ENCODE measurements at regions not wholly inside any gene's neighbourhood (a gene's known extent, or its start where the extent isn't known, plus 50 kb on each side); places are given as distances from the start of the nearest gene placed in this dataset.

DNA sequence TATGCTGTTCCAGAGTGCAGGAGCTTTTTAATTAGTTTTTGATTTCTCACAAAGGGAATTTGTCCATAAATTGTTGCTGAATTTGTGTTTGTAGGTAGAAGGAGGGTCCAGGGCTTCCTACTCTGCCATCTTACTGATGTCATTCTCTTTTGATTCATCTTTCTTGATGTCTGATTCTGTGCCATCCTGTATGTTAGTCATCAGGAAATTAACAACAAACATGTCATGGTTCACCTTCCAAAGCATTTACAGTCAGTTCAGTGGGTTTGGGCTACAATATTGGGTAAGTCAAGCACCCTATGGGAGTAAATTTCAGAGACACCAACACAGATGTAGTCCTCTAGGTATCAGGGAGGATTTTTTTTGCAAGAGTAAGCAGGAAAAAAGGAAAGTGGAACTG is 135.2 kb upstream of the SLC38A2 start:
- Histone ChIP-seq H3K4me3 (ENCODE audit: insufficient read depth, low read depth, low read length) (no peak overlapping the region), H3K27me3 (ENCODE audit: control insufficient read depth, insufficient read depth, low read length) (no peaks in the 10 kb centered on the region), H3K36me3 (replicated peaks; ENCODE audit: control insufficient read depth, insufficient read depth, low read length) (no peaks in the 10 kb centered on the region)
- no peak for DNase-seq

DNA sequence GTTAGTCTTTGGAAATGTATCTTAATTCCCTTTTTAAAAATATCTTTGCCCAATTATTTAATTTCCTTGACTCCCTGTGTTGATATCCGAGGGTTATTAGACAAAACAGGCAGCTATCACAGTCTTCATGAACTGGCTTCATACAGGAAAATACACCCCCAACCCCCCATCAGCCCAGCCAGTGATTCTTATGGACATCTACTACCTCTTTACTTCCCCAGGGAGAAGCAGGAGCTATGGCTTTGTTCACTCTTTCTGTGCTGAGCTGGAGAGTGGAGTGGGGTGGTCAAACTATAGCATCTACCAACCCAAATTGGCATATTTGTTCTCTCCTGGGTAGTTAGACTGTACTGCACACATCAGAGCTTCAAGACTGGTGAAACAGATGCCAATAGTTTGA is 134.4 kb upstream of the SLC38A2 start:
- H3K36me3 ChIP-seq (replicated peaks; ENCODE audit: control insufficient read depth, insufficient read depth, low read length): no peaks in the 10 kb centered on the region
- H3K4me3 ChIP-seq (ENCODE audit: insufficient read depth, low read depth, low read length): no peak overlapping the region
- no peak for DNase-seq

DNA sequence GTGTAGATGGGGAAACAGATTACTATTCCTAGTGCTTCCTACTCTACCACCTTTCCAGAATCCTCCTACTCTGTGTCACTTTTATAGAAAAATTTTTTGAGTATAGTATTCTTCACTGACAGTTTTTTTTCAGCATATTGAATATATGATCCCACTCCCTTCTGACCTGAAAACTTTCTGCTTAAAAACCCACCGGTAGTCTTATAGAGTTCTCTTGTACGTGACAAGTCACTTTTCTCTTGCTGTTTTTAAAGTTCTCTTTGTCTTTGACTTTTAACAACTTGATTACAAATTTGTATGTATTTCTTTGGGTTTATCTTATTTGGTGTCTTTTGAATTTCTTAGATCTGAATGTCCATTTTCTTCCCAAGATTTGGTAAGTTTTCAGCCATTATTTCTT is 133.6 kb upstream of the SLC38A2 start:
- Histone ChIP-seq H3K36me3 (replicated peaks; ENCODE audit: control insufficient read depth, insufficient read depth, low read length) (no peaks in the 10 kb centered on the region), H3K4me3 (ENCODE audit: insufficient read depth, low read depth, low read length) (no peak overlapping the region), H3K27me3 (ENCODE audit: control insufficient read depth, insufficient read depth, low read length) (no peaks in the 10 kb centered on the region)
- no peak for DNase-seq

More for the DNA sequence above, 134.4 kb upstream of the SLC38A2 start:
- no peaks in the 10 kb centered on the region for H3K27me3 ChIP-seq (ENCODE audit: control insufficient read depth, insufficient read depth, low read length)

DNA sequence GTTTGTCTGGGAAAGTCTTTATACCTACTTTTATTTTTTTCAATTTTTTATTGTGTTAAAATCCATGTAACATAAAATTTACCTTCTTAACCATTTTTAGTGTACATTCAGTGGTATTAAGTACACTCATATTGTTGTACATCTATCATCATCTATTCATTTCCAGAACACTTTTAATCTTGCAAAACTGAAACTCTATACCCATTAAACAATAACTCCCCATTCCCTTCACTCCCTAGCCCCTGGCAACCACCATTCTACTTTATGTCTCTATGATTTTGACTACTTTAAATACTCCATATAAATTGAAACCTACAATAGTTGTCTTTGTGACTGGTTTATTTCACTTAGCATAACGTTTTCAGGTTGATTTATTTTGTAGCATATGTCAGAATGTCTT is 131.9 kb upstream of the SLC38A2 start:
- no peak for DNase-seq
- no peaks in the 10 kb centered on the region for H3K36me3 ChIP-seq (replicated peaks; ENCODE audit: control insufficient read depth, insufficient read depth, low read length)
- H3K4me3 ChIP-seq (ENCODE audit: insufficient read depth, low read depth, low read length): no peak overlapping the region
- no peaks in the 10 kb centered on the region for H3K27me3 ChIP-seq (ENCODE audit: control insufficient read depth, insufficient read depth, low read length)

DNA sequence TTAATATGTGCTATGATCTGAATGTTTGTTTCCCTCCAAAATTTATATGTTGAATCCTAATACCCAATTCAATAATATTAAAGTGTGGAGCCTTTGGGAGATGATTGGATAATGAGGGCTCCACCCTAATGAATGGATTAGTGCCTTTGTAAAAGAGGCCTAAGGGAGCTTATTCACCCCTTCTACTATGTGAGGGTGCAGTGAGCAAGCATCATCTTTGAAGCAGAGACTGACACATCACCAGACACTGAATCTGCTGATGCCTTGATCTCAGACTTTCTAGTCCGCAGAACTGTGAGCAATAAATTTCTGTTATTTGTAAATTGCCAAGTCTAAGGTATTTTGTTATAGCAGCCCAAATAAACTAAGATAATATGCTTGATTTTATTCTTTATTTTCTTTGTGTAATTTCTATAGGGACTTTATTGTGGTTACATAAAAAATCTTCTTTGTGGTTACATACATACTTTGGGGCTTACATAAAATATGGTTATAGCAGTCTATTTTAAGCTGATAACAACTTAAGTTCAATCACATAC is 131.1 kb upstream of the SLC38A2 start:
- H3K36me3 ChIP-seq (replicated peaks; ENCODE audit: control insufficient read depth, insufficient read depth, low read length): no peaks in the 10 kb centered on the region
- no peak for DNase-seq
- no peaks in the 10 kb centered on the region for H3K27me3 ChIP-seq (ENCODE audit: control insufficient read depth, insufficient read depth, low read length)
- H3K4me3 ChIP-seq (ENCODE audit: insufficient read depth, low read depth, low read length): no peak overlapping the region

DNA sequence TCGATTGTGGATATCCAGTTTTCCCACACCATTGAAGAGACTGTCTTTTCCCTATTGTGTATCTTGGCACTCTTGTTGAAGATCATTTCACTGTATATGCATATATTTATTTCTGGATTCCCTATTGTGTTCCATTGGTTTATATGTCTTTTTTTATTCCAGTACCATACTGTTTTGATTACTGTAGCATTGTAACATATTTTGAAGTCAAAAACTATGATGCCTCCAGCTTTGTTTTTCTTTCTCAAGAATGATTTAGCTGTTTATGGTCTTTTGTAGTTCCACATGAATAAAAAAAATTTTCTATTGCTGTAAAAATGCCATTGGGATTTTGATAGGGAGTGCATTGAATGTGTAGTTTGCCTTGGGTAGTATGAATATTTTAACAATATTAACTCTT is 128.1 kb upstream of the SLC38A2 start:
- no peak for DNase-seq
- no peaks in the 10 kb centered on the region for H3K36me3 ChIP-seq (replicated peaks; ENCODE audit: control insufficient read depth, insufficient read depth, low read length)
- no peaks in the 10 kb centered on the region for H3K27me3 ChIP-seq (ENCODE audit: control insufficient read depth, insufficient read depth, low read length)
- no peak overlapping the region for H3K4me3 ChIP-seq (ENCODE audit: insufficient read depth, low read depth, low read length)

DNA sequence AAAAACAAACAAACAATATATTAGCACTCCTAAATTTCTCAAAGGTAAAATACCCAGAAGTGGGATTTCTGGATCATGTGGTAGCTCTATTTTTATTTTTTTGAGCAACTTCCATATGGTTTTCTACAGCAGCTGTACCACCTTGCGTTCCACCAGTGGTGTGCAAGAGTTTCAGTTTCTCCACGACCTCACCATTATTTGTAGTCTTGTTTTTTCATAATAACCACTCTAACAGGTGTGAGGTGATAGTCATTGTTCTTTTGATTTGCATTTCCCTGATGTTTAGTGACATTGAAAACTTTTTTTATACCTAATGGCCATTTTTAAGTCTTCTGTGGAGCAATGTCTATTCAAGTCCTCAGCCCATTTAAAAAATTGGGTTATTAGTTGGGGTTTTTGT is 127.3 kb upstream of the SLC38A2 start:
- Histone ChIP-seq H3K4me3 (ENCODE audit: insufficient read depth, low read depth, low read length) (no peak overlapping the region), H3K27me3 (ENCODE audit: control insufficient read depth, insufficient read depth, low read length) (no peaks in the 10 kb centered on the region), H3K36me3 (replicated peaks; ENCODE audit: control insufficient read depth, insufficient read depth, low read length) (no peaks in the 10 kb centered on the region)
- DNase-seq: no peak

DNA sequence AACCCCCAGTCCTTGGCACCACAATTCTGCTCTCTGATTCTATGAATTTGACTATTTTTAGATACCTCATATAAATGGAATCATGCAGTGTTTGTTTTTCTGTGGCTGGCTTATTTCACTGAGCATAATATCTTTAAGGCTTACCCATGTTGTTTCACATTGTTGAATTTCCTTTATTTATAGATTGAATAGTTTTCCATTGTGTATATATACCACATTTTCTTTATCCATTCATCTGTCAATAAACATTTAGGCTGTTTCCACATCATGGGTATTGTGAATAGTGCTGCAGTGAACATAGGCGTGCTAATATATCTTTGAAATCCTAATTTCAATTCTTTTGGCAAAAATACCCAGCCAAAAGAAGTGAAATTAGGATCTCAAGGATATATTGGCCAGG is 126.7 kb upstream of the SLC38A2 start:
- Histone ChIP-seq H3K36me3 (replicated peaks; ENCODE audit: control insufficient read depth, insufficient read depth, low read length) (no peaks in the 10 kb centered on the region), H3K4me3 (ENCODE audit: insufficient read depth, low read depth, low read length) (no peak overlapping the region), H3K27me3 (ENCODE audit: control insufficient read depth, insufficient read depth, low read length) (no peaks in the 10 kb centered on the region)
- no peak for DNase-seq

DNA sequence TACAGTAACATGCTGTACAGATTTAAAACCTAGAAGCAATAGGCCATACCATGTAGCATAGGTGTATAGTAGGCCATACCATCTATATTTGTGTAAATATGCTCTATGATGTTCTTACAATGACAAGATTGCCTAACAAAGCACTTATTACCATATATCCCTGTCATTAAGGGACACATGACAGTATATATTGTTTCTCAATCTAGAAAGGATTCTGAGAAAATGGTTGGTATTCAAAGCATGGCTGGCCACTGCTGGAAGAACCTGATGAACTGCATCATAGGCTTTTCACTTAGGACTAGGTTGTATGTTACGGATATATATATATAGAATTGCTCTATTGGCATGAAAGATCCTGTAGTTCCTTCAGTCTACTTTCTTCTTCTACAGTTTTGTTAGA is 125.2 kb upstream of the SLC38A2 start:
- no peaks in the 10 kb centered on the region for H3K36me3 ChIP-seq (replicated peaks; ENCODE audit: control insufficient read depth, insufficient read depth, low read length)
- H3K27me3 ChIP-seq (ENCODE audit: control insufficient read depth, insufficient read depth, low read length): no peaks in the 10 kb centered on the region
- no peak for DNase-seq
- no peak overlapping the region for H3K4me3 ChIP-seq (ENCODE audit: insufficient read depth, low read depth, low read length)

DNA sequence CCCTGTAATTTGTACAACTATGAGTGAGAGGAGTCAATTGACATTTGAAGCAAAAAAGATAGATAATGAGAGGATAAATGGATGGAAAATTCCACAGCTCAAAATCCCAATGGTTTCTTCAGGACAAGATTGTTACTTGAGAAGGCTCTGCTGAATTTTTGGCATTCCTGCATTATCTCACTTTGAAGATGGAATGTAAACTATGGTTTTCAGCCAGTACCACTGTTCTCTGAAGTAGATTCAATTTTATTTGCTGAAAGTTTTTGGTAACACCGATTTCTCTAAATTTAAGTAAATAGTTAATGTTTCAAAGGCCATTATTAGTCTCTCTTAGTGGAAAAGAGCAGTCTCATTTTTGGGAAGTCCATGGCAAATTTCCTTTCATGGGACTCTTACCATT is 121.9 kb upstream of the SLC38A2 start:
- H3K4me3 ChIP-seq (ENCODE audit: insufficient read depth, low read depth, low read length): no peak overlapping the region
- DNase-seq: peak; percentile 7

DNA sequence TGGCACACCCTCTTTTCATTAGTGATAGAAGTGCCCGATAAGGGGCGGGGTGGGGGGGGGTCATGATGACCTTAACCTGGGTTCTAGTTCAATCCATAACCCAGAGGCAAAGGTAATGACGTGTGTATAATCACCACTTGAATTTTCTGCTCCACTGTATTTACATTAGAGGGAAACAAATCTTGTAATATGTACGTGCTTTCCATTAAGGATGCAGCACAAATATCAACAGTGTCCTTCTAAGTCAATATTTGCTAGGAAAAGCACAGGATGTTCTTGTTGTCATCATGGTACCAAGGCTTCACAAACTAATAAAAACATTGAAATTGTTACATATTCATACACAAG is 121.2 kb upstream of the SLC38A2 start:
- no peak overlapping the region for H3K4me3 ChIP-seq (ENCODE audit: insufficient read depth, low read depth, low read length)

More for the DNA sequence above, 121.9 kb upstream of the SLC38A2 start:
- no peaks in the 10 kb centered on the region for H3K36me3 ChIP-seq (replicated peaks; ENCODE audit: control insufficient read depth, insufficient read depth, low read length)
- no peaks in the 10 kb centered on the region for H3K27me3 ChIP-seq (ENCODE audit: control insufficient read depth, insufficient read depth, low read length)

DNA sequence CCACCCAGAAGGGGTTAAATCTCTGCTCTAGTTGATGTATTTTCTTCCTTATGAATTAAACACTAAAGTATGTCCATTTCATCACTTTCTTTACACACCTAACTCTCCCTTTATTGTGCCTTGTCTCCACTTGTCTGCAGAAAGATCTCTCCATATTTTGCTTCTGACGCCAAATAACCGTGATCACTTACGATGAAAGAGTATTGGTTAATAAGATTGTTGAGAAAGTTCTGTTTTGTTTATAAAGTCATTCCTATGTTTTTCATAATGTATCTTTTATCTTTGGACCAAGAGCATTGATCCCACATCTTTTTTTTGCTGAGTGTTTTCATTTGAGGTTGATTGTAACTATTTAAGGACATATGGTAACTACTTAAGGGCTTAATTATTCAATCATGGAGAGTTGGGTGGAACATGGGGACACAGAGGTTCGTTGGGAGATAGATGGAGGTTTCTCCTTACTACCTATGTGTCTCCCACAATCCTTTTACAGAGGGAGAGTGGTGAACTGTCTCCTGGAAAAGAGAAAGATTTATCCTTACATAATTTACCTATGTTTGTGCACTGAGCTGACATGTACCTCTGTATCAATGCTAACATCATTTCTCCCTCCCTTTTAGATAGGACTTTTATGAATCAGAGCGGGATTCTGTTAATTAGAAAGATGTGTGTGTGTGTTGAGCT is 120.7 kb upstream of the SLC38A2 start:
- no peak for DNase-seq
- H3K4me3 ChIP-seq (ENCODE audit: insufficient read depth, low read depth, low read length): no peak overlapping the region
- no peaks in the 10 kb centered on the region for H3K36me3 ChIP-seq (replicated peaks; ENCODE audit: control insufficient read depth, insufficient read depth, low read length)
- H3K27me3 ChIP-seq (ENCODE audit: control insufficient read depth, insufficient read depth, low read length): no peaks in the 10 kb centered on the region

More for the DNA sequence above, 121.2 kb upstream of the SLC38A2 start:
- no peaks in the 10 kb centered on the region for H3K27me3 ChIP-seq (ENCODE audit: control insufficient read depth, insufficient read depth, low read length)
- H3K36me3 ChIP-seq (replicated peaks; ENCODE audit: control insufficient read depth, insufficient read depth, low read length): no peaks in the 10 kb centered on the region
- DNase-seq: no peak

DNA sequence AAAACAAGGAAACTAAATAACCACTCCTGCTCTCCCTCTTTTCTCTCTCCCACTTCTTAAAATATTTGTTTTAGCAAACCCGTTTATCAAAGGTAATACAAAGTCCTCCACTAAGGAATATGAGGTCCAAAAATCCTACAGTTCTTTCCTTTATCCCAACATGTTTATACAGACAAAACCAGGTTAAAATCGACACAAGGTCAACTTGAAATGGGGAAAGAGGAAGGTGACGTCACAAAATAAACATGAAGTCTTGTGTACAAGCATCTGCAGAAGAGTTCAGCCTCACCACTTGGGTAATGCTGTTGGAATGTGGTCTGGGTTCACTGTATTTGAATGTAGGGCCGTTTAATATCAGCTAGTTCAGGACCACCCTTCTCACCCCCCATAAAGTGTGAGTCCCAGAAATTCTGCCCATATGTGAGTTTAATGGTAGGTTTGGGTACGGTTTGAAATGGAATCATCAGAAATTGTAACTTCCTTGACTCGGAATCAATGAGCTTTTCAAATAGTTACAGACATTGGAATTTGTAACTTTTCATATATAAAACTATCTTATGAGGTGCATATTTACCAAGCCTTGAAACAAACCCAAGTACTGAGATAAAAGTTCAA is 120.0 kb upstream of the SLC38A2 start:
- Histone ChIP-seq H3K27me3 (ENCODE audit: control insufficient read depth, insufficient read depth, low read length) (no peaks in the 10 kb centered on the region), H3K4me3 (ENCODE audit: insufficient read depth, low read depth, low read length) (no peak overlapping the region), H3K36me3 (replicated peaks; ENCODE audit: control insufficient read depth, insufficient read depth, low read length) (no peaks in the 10 kb centered on the region)
- no peak for DNase-seq

DNA sequence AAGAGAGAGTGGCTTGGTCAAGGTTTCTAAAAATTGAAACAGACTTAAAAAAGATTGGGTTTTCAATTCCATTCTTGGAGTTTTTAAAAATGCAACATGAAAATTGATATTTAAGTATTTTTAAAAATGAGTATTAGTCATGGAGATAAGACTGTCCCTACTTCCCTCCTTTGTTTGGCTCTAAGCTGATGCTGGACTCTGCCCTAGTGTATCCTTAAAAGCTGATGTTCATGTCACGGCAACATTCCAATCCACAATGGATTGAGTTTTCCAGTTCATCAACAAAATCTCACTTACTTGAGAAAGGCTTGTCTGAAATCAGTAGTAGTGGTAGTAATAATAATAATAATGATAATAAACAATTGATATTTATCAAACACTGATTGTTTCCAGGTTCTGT is 119.0 kb upstream of the SLC38A2 start:
- DNase-seq: no peak
- H3K4me3 ChIP-seq (ENCODE audit: insufficient read depth, low read depth, low read length): no peak overlapping the region
- H3K36me3 ChIP-seq (replicated peaks; ENCODE audit: control insufficient read depth, insufficient read depth, low read length): no peaks in the 10 kb centered on the region
- no peaks in the 10 kb centered on the region for H3K27me3 ChIP-seq (ENCODE audit: control insufficient read depth, insufficient read depth, low read length)

DNA sequence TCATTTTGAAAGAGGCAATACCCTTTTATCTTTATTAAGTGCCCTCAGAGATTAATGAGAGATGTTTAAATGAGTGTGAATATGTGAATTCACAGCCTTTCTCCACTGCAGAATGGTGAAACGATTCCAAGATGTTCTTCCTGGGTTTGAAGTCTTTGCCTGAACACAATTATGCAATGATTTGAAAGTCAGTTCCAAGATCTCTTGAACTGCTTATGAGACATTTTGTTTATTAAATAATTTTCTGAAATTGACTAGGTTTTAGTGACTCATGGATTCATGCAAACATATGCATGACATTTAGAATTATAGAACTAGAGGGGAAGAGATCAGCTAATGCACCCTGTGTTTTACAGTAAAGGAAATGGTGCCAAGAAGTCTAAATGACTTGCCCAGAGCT is 118.1 kb upstream of the SLC38A2 start:
- DNase-seq: no peak
- Histone ChIP-seq H3K36me3 (replicated peaks; ENCODE audit: control insufficient read depth, insufficient read depth, low read length) (no peaks in the 10 kb centered on the region), H3K4me3 (ENCODE audit: insufficient read depth, low read depth, low read length) (no peak overlapping the region), H3K27me3 (ENCODE audit: control insufficient read depth, insufficient read depth, low read length) (no peaks in the 10 kb centered on the region)

All from H7 (cell line).